ENCODE measurements at regions not wholly inside any gene's neighbourhood (a gene's known extent, or its start where the extent isn't known, plus 50 kb on each side); places are given as distances from the start of the nearest gene placed in this dataset.

DNA sequence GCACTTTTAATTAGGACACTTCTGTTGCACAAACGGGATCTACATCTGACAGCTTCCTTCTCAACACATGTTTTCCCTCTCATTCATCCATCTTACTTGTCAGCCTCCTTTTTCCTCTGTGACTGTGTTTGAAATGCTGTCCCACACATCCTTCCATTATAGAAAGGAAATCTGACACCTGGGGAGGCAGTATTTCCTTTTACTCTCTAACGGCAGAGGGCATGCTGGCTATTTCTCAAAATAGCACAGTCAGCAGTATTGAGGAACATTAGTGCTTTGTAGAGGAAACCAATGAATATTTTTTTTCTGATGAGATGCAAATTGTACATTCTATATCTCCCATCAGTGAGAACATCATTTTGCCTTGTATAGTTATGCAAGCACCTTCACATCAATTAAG lies 668.7 kb downstream of the SLC4A3 start:
- Mint-ChIP-seq H3K27me3 (no peaks in the 10 kb centered on the region), H3K4me3 (no peak overlapping the region), H3K9me3 (no peaks in the 10 kb centered on the region)

DNA sequence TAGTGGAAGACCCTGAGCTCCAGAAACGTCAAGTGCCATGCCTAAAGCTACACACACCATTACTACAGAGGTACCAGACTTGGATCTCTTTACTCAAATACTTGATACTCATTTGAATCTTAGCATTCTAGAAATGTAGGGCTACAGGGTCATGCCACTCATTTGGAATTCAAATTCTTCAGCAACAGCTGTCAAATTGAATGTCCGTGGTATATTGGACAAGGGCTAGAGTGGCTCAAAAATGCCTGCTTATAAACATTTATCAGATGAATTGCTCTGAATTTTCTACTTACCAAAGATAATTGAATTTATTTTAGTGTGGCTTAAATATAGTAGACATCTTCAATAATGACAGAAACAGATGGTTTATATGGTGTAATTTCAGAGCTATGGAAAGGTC lies 669.7 kb downstream of the SLC4A3 start:
- no peaks in the 10 kb centered on the region for H3K4me1 Mint-ChIP-seq
- no peak overlapping the region for H3K4me3 Mint-ChIP-seq
- no peaks in the 10 kb centered on the region for H3K9me3 Mint-ChIP-seq
- H3K27ac Mint-ChIP-seq = no peak overlapping the region
- H3K27me3 Mint-ChIP-seq = no peaks in the 10 kb centered on the region
- CTCF ChIA-PET = no interaction called here
- no peak for DNase-seq
- H3K36me3 Mint-ChIP-seq = no peaks in the 10 kb centered on the region

More for the DNA sequence above, 668.7 kb downstream of the SLC4A3 start:
- CTCF ChIA-PET = no interaction called here
- Mint-ChIP-seq H3K4me1 (no peaks in the 10 kb centered on the region), H3K27ac (no peak overlapping the region), H3K36me3 (no peaks in the 10 kb centered on the region)
- no peak for DNase-seq

DNA sequence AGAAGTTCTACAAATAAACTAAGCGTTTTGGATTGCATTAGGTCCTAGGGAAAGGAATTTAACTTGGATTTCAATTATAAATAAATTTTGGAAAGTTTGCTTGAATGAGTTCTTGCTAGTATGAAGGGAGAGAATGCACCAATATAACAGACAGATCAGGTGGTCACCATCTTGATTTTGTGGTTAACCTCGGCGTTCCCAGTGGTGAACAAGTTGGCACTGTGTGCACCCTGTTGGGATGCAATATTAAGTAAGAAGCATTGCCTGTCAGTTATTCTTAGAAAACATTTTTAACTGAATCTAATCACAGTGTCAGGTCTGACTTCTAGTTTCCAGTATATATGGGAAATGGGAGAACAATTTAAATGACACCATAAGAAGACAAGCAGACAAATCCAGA lies 673.4 kb downstream of the SLC4A3 start:
- no peak overlapping the region for H3K4me3 Mint-ChIP-seq
- H3K27ac Mint-ChIP-seq = no peak overlapping the region
- CTCF ChIA-PET = no interaction called here
- no peaks in the 10 kb centered on the region for H3K36me3 Mint-ChIP-seq
- H3K9me3 Mint-ChIP-seq = no peaks in the 10 kb centered on the region
- H3K4me1 Mint-ChIP-seq = no peaks in the 10 kb centered on the region
- no peaks in the 10 kb centered on the region for H3K27me3 Mint-ChIP-seq
- no peak for DNase-seq

DNA sequence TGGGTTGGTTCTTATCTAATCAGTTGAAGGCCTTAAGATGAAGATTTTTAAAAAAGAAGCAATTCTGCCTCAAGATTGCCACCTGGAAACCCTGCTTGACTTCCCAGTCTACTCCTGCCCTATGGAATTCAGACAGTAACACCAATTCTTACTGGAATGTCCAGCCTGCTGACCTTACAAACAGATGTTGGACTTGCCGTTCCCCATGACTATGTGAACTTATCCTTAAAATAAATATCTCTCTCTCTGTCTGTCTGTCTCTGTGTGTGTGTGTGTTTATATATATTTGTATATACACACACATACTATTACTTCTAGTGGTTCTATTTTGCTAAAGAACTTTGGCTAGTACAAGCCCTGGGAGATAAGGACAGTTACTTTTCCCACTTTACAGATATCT lies 675.3 kb downstream of the SLC4A3 start:
- DNase-seq = no peak
- Mint-ChIP-seq H3K27me3 (no peaks in the 10 kb centered on the region), H3K9me3 (no peaks in the 10 kb centered on the region), H3K4me1 (no peaks in the 10 kb centered on the region), H3K27ac (no peak overlapping the region), H3K4me3 (no peak overlapping the region), H3K36me3 (no peaks in the 10 kb centered on the region)
- CTCF ChIA-PET = no interaction called here

DNA sequence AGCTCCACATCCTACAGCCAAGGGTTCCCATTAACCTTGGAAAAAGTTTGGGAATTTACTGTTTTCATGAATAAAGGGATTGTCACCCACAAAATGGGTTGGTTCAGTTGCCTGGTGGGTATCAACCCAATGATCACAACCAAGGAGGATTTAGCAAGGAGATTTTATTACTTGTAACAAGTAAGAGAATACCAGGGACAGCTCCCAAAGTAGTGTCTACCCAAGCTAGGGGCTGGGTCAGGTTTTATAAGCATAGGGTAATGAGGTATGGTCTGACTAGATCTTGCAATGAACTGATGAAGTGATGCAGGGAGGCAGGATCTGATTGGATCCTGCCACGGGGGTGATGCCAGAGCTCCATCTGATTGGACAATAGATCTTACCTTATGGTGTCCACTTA lies 681.8 kb downstream of the SLC4A3 start:
- CTCF ChIA-PET = no interaction called here
- Mint-ChIP-seq H3K36me3 (no peaks in the 10 kb centered on the region), H3K4me3 (no peak overlapping the region), H3K27me3 (no peaks in the 10 kb centered on the region), H3K9me3 (no peaks in the 10 kb centered on the region), H3K4me1 (no peaks in the 10 kb centered on the region), H3K27ac (no peak overlapping the region)
- no peak for DNase-seq

DNA sequence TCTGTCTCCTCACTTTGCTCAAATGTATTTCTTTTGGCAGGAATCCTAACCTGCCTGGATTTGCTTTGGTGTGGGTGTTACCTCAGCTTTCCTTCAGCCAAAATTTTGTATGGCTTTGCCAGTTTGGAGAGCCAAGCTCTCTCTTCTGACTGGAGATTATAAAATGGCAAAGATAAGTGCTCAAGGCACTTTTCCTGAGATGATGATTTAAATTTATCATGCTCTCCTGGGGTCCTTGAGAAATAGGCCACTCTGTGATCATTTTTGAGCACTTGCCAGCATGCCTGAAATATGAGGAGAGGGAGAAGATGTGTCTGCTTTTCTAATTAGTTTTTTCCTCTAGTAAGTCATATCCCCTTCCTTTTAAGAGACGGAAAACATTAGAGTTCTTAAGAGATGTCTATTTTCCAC lies 683.0 kb downstream of the SLC4A3 start:
- H3K9me3 Mint-ChIP-seq = no peaks in the 10 kb centered on the region
- CTCF ChIA-PET = no interaction called here
- no peaks in the 10 kb centered on the region for H3K27me3 Mint-ChIP-seq
- H3K4me3 Mint-ChIP-seq = no peak overlapping the region
- DNase-seq = no peak
- no peaks in the 10 kb centered on the region for H3K36me3 Mint-ChIP-seq
- no peak overlapping the region for H3K27ac Mint-ChIP-seq
- H3K4me1 Mint-ChIP-seq = no peaks in the 10 kb centered on the region

DNA sequence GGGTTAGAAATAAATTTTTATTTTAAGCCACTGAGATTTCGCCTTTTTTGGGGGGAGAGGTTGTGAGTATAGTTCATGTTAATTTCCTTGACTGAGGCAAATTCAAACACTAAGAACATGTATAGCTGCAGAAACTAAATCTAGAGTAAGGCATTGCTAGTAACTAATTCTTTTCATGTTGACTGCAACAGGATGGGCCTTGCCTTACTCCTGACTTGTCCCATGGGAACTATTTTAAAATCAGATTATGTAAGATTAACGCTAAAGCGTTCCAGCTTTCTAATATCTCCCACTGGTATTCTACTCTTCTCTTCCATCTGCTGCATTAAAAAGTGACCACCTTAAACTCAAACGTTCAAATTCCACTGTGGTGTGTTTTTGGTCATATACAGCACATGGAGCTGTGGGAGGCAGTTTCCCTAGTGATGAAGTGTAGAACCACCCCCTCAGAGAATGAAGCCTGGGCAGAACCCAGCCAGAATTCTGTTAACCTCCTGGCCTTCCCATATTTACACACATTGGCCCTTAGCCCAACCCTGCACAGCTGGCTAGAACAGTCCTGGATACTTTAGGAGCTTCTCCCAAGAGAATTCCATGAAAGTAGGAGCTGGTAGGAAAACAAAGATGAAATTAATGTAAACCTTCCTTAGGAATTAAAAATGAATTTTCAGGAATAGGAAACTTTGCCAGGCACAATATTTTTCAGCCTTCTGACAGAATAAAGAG lies 687.8 kb downstream of the SLC4A3 start:
- CTCF ChIA-PET = no interaction called here
- no peak for DNase-seq
- Mint-ChIP-seq H3K27ac (no peak overlapping the region), H3K36me3 (no peaks in the 10 kb centered on the region), H3K4me3 (no peak overlapping the region), H3K9me3 (no peaks in the 10 kb centered on the region), H3K27me3 (no peaks in the 10 kb centered on the region), H3K4me1 (no peaks in the 10 kb centered on the region)

DNA sequence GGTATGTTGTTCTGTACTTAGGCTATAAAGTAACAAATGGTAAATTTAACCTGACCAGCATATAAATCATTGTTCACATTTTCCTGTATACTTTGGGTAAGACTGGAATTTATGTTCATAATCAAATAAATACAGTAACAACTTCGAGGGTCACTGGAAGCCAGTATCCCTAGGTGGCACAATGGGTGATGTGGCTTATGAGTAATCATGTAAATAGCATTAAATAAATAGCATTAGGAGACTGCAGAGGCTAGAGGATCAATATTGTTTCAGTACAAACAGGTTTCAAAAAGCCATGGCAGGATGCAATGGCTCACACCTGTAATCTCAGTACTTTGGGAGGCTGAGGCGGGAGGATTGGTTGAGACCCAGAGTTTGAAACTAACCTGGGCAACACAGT lies 690.6 kb downstream of the SLC4A3 start:
- Mint-ChIP-seq H3K4me3 (no peak overlapping the region), H3K4me1 (no peaks in the 10 kb centered on the region), H3K36me3 (no peaks in the 10 kb centered on the region), H3K27me3 (no peaks in the 10 kb centered on the region), H3K9me3 (no peaks in the 10 kb centered on the region), H3K27ac (no peak overlapping the region)
- DNase-seq = no peak
- CTCF ChIA-PET = no interaction called here

DNA sequence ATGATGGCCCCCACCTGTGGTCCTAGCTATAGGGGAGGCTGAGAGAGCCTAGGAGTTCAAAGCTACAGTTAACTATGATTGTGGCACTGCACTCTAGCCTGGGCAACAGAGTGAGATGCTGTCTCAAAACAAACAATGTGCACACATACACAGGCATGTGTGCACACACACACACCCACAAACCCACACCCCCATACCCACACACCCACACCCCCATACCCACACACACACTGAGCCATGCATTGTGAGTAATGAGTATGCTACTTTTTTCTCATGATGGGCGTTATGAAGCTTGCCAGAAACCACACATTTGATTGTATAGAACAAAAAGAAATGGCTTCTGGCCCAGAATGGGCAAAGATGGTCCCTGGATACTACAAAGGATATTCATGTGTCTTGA lies 691.1 kb downstream of the SLC4A3 start:
- H3K36me3 Mint-ChIP-seq = no peaks in the 10 kb centered on the region
- no peak overlapping the region for H3K27ac Mint-ChIP-seq
- H3K4me3 Mint-ChIP-seq = no peak overlapping the region
- CTCF ChIA-PET = no interaction called here
- no peaks in the 10 kb centered on the region for H3K9me3 Mint-ChIP-seq
- DNase-seq = no peak
- H3K27me3 Mint-ChIP-seq = no peaks in the 10 kb centered on the region
- no peaks in the 10 kb centered on the region for H3K4me1 Mint-ChIP-seq

DNA sequence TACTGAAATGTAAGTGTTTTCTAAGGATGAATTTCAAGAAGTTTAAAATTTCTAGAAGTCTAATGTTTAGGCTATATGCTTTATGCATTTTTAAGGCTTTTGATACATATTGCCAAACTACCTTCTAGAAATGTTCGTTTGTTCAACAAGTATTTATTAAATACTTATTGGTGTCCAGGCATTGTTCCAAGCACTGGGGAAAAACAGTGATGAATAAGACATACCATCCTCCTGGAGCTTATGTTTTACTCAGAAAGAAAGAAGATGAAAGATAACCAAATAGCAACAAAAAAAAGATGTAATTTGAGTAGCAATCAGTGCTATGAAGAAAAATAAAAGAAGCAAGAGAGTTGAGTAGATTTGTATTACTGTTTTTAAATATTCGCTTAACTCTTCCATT lies 692.9 kb downstream of the SLC4A3 start:
- H3K9me3 Mint-ChIP-seq = no peaks in the 10 kb centered on the region
- H3K27ac Mint-ChIP-seq = no peak overlapping the region
- no peaks in the 10 kb centered on the region for H3K27me3 Mint-ChIP-seq
- CTCF ChIA-PET = no interaction called here
- no peak for DNase-seq
- H3K36me3 Mint-ChIP-seq = no peaks in the 10 kb centered on the region
- no peaks in the 10 kb centered on the region for H3K4me1 Mint-ChIP-seq
- H3K4me3 Mint-ChIP-seq = no peak overlapping the region

DNA sequence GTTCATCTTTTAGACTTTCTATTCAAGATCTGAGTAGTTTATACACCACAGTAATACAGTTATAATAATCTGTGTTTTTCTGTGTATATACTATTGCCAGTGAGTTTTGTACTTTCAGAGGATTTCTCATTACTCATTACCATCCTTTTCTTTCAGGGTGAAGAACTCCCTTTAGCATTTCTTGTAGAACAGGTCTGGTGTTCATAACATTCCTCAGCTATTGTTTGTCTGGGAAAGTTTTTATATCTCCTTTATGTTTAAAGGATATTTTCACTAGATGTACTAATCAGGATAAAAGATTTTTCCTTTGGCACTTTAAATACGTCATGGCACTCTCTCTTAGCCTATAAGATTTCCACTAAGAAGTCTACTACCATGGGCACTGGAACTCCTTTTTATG lies 705.5 kb downstream of the SLC4A3 start:
- H3K9me3 Mint-ChIP-seq = peaks cover 4% of the 10 kb centered on the region
- no peak overlapping the region for H3K27ac Mint-ChIP-seq
- H3K36me3 Mint-ChIP-seq = no peaks in the 10 kb centered on the region
- no peak for DNase-seq
- CTCF ChIA-PET = no interaction called here
- no peak overlapping the region for H3K4me3 Mint-ChIP-seq
- no peaks in the 10 kb centered on the region for H3K27me3 Mint-ChIP-seq
- no peaks in the 10 kb centered on the region for H3K4me1 Mint-ChIP-seq

DNA sequence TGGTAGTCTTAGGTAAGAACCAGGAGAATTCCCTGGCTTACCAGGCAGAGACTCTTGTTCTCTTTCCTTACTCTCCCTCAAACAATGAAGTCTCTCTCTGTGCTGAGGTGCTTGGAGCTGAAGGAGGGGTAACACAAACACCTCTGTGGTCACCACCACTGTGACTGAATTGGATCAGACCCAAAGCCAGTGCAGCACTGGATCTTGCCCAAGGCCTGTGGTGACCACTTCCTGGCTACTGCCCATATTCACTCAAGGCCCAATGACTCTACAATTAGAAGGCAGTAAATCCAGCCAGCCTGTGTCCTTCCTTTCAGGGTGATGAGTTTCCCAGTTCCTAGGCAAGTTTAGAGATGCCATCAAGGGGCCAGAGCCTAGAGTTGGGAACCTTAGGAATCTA lies 706.8 kb downstream of the SLC4A3 start:
- CTCF ChIA-PET = no interaction called here
- H3K4me3 Mint-ChIP-seq = no peak overlapping the region
- no peaks in the 10 kb centered on the region for H3K27me3 Mint-ChIP-seq
- H3K36me3 Mint-ChIP-seq = no peaks in the 10 kb centered on the region
- DNase-seq = no peak
- no peak overlapping the region for H3K27ac Mint-ChIP-seq
- peaks cover 4% of the 10 kb centered on the region for H3K9me3 Mint-ChIP-seq
- no peaks in the 10 kb centered on the region for H3K4me1 Mint-ChIP-seq

DNA sequence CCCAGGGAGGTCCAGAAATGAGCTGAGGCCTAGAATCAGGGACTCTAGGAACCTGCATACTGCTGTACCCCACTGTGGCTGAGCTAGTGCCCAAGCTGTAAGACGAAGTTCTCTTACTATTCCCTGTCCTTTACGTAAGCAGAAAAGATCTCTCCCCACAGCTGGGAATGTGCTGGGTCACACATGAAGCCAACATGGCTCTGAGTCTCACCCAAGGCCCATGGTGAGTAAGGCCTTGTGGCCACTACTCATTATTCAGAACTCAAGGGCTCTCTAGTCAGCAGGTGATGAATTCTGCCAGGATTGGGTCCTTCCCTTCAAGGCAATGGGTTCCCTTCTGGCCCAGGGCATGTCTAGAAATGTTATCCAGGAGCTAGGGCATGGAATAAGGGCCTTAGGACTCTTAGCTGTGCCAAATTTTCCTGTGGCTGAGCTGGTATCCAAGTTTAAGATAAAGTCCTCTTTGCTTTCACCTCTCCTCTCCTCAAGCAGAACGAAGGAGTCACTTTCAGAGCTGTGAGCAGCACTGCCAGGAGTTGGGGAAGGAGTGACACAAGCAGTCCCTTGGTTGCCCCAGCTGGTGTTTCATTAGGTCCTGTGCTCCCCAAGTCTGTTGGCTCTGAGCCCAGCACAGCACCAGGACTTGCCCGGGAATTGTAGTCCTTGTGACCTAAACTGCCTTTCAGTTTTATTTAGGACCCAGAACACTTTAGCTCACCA lies 707.6 kb downstream of the SLC4A3 start:
- Mint-ChIP-seq H3K9me3 (peaks cover 4% of the 10 kb centered on the region), H3K4me1 (no peaks in the 10 kb centered on the region), H3K27me3 (no peaks in the 10 kb centered on the region), H3K4me3 (no peak overlapping the region), H3K36me3 (no peaks in the 10 kb centered on the region), H3K27ac (no peak overlapping the region)
- DNase-seq = no peak
- CTCF ChIA-PET = no interaction called here

DNA sequence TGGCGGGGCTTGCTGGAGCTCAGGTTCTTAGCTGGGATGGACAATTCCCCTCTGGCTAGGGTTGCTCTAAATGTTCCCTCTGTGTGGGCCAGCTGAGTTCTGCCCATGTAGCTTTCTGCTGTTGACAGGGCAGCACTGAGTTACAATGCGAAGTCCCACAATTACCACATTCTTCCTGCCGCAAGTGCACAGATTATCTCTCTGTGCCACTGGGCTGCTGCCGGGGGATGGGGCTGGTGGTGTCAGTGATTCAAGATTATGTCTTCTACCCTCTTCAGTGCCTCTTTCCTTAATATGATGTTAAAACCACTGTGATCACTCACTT lies 708.1 kb downstream of the SLC4A3 start:
- DNase-seq = no peak
- CTCF ChIA-PET = no interaction called here
- Mint-ChIP-seq H3K27ac (no peak overlapping the region), H3K4me3 (no peak overlapping the region), H3K4me1 (no peaks in the 10 kb centered on the region), H3K9me3 (peaks cover 4% of the 10 kb centered on the region), H3K27me3 (no peaks in the 10 kb centered on the region), H3K36me3 (no peaks in the 10 kb centered on the region)

DNA sequence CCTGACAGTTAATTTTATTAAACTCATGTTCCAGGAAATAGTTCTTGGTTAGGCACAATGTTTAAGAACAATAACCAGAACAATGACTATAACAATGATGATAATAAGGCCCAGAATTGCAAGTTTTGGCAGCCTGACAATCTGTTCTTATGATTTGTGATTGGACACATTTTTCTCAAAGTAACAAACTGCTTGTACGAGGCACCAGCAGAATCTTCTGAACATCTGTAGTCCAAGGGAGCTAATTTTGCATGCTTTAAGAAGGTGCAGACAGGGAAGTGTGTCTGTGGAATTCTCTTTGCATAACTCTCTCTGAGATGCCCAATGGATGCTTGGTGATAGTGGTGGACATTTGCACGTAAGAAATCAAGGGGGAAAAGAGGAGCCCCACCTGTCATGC lies 709.3 kb downstream of the SLC4A3 start:
- H3K9me3 Mint-ChIP-seq = peaks cover 4% of the 10 kb centered on the region
- no peaks in the 10 kb centered on the region for H3K36me3 Mint-ChIP-seq
- no peak overlapping the region for H3K4me3 Mint-ChIP-seq
- H3K4me1 Mint-ChIP-seq = no peaks in the 10 kb centered on the region
- CTCF ChIA-PET = no interaction called here
- DNase-seq = no peak
- H3K27me3 Mint-ChIP-seq = no peaks in the 10 kb centered on the region
- H3K27ac Mint-ChIP-seq = no peak overlapping the region
